Stimulated activated CD8-positive, alpha-beta memory T cell treated with anti-CD3 and anti-CD28 coated beads, Interleukin-4, amount 100 ng/mL, for 1 hour (primary cell): ENCODE measurements at regions not wholly inside any gene's neighbourhood (a gene's known extent, or its start where the extent isn't known, plus 50 kb on each side); places are given as distances from the start of the nearest gene placed in this dataset.
"Not testable (repeated sequence)": the region's sequence is repeated elsewhere in the genome, so short reads cannot be mapped to it uniquely, and the experiment has no call there.

Experiments
- DNase-seq, 2 donors: peaks; one replicate each; pipeline ENCODE4 v3.0.0-alpha.2; 2020; ENCODE audit warnings: low read depth in 2 of 2, low spot score in 1 of 2

DNA sequence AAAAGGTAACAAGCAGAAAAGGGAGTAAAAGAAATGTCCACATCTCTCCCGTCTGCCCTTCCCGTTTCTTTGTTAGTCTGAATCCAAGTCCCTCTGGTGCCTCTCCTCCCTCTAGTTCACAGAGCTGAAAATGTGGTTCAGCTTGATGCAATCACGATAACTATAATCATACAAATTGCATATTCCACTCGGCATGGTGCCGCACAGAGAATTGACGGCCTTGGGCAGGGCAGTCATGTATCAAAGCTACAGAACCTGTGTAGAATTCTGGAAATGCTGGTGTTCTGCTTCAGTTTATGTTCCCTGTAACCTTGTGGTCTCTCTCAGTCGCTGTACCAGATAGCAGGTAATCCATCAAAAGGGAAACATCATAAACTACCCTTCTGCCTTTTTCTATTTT lies 562.9 kb upstream of the CBLB start:
- DNase-seq = no peak

DNA sequence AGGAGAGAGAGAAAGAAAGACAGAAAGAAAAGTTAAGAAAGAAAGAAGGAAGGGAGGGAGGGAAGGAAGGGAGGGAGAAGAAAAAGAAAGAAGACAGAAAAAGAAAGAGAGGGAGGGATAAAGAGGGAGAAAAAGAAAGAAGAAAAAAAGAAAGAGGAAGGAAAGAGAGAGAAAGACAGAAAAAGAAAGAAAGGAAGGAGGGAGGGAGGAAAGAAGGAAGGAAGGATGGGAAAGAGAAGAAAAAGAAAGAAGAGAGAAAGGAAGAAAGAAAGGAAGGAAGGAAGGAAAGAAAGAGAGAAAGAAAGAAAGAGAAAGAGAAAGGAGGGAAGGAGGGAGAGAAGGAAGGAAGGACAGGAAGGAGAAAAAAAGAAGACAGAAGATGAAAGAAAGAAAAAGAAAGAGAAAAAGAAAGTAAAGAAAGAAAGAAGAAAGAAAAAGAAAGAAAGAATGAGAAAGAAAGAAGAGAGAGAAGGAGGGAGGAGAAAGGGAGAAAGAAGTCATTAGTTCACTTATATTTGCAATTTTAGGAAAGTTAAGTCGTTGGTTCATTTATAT lies 567.2 kb upstream of the CBLB start:
- no peak for DNase-seq

DNA sequence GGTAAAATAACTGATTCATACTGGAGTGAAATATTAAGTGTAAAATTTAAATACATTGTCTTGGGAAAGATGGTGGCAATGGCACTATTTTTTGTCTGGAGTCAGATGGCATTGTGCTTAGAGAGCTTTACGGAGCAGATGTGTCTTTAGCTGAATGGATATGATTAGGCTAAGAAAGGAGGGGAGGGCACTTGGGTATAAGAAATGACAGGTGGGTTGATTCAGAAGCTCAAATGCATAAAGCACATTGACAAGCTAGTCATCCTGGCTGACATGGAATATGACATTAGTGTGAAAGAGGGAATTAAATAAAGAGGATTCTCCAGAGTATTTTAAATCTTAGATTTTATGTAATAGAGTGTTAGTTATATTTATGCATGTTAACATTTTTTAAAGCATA lies 570.1 kb upstream of the CBLB start:
- DNase-seq = no peak

DNA sequence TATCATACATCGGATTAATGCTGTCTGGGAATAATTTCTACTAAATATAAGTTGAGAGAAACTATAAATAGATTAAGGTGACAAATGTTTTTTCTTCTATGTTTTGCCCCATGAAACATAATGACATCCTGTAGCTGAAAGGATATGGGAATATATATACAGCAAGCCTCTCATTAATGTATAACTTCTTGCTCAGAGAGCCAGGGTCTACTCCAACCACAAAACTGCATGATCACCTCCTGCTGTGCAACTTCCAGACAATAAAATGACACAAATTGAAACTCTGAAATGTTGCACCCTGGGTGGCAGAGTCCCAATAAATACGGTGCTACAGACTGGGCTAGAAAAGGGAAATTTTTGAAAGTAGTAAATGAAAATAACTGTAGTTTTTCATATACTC lies 571.9 kb upstream of the CBLB start:
- DNase-seq = no peak

DNA sequence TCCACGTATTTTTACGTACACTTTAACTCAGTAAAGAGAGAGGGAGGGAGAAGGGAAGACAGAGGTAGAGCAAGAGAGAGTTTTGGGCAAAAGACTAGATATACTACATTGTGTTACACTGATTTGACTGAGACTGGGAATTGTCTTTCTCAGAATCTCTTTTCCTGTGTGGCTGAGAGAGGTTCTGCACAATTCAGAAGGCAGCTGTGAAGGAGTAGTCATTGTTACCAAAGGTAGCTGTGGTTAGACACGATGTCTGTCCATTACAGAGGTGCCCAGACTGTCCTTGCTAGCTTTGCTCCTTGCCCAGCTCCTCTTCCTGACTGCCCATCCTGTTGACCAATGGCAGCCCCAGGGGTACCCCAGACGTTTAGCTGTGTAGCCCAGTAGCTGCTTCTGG lies 577.5 kb upstream of the CBLB start:
- no peak for DNase-seq

DNA sequence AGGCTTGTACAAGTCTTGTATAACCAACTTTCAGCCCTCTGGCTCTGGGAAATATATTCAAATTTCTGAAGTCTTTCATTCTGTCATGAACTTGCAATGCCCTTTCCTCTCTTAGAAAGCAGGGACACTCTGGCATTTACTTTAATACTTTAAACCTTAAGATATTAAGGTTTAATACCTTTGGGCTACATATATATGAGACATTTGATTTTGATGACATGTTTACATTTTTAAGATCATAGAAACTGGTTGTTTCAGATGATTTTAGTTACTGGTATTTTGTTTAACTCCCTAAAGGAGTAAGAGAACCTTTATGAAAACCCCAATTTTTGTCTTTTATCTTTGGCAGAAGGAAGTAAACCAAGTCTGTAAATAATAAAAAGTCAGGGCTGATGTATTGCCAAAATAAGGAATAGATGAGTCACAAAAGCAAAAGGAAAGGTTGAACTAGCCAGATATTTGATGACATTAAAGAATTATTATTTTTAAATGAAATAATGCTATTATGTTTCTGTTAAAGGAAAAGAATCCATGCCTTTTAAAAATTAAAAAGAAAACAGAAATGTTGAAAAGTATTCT lies 579.0 kb upstream of the CBLB start:
- DNase-seq = no peak

DNA sequence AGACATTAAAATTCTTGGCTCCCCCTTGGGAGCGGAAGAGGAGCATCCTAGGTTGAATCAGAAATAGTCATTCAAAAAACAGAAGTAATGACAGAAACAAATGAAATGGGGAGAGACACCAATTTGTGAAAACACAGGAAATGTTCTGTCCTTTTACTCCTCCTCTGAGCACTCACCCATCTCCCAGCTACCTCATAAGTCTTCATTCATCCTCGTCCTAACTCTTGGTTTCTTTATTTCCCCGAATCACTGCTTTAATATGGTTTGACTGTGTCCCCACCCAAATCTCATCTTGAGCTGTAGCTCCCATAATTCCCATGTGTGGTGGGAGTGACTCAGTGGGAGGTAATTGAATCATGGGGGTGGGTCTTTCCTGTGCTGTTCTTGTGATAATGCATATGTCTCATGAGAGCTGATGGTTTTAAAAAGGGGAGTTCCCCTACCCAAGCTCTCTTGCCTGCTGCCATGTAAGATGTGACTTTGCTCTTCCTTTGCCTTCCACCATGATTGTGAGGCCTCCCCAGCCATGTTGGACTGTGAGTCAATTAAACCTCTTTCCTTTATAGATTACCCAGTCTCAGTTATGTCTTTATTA lies 579.7 kb upstream of the CBLB start:
- DNase-seq = not testable (repeated sequence)

DNA sequence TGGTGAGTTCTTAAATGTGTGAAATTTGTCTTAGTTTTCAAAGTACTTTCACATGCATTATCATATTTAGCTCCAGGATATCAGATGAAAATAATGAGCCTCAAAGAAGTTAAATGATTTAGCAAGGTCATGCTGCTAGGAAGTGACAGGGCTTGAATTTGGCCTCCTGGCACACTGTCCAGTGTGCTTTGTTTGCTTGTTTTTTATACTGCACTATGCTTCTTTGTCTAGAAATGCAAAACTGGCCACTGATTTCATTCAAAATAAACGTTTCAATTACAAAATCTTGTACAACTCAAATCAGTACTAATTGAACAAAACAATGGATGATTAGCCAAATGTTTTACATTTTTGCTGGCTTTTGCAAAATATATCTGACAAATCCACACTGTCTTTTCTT lies 583.3 kb upstream of the CBLB start:
- DNase-seq = no peak

DNA sequence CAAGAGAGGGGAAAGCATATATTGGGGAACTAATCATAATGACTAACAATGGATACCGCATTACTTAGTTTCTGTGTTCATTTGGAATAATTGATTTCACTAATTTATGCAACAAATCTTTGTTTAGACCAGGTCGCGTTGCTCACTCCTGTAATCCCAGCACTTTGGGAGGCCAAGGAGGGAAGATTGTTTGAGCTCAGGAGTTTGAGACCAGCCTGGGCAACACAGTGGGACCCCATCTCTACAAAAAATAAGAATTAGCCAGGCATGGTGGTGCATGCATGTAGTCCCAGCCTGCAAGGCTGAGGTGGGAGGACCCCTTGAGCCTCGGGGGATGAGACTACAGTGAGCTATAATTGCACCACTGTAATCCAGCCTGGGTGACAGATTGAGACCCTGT lies 585.7 kb upstream of the CBLB start:
- DNase-seq = no peak

DNA sequence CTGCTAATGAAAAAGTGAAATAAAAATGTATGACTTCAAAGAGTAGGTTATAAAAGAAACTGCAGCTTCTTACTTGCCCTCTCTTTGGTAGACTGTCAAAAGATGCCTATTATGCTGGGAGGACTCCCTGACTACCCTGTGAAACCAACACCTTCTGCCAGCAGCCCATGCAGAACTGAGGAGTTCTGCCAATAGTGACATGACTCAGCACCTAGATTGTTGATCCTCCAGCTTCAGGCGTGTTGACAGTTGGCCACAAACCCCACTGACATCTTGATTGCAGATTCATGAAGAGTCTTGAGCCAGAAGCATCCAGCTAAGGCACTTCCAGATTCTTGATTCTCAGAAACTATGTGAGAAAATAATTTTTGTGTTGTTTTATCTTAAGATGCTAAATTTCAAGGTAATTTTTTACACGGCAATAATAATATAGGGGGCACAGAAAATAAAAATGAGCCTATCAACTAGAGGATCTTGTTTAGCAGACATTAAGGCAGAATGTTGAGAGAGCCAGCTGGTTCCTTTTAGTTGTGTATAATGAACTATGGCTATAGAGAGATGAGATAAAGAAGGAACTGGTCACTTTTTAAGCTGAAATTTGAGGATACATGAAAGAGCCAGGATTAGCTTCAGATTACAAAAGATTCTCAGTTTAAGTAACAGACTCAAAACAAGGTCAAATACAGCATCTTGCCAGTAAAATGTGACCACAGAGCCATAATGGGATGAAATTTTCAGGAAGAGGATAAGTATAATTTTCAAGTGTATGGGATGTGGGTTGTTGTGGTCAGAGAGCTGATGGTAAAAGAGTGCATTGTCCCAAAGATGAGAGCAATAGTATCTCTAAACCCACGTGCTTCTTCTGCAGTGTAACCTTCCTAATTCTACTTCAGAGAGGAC lies 588.7 kb upstream of the CBLB start:
- no peak for DNase-seq

DNA sequence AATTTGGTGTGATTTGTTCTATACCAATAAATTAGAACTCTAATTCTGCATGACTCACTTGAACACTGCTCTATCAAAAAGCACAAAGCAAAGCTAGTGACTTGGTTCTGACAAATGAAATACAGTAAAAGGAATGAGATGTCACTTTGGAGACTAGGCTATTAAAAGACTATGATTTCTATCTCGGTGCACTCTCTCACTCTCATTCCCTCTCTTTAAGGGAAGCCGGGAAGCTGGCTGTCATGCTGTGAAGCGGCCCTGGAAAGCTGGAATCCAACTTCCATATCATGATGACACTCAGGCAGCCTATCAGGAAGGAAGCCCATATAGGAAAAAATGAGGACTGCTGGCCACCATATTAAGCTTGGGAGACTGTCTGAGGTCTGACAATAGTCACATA lies 590.1 kb upstream of the CBLB start:
- DNase-seq = no peak

DNA sequence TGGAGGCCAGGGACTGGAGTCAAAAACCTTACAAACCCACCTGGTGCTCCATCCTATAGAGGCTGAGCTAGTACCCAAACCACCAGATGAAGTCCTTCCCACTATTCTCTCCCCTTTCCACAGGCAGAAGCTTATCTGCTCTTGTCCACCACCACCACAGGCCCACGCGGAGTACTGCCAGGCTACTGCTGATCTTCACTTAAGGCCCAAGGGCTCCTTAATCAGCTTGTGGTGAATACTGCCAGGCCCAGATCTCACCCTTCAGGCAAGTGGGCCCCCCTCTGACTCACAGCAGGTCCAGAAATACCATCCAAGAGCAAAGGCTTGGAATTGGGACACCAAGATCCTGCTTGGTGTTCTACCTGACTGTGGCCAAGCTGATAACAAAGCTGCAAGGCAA lies 598.1 kb upstream of the CBLB start:
- no peak for DNase-seq

DNA sequence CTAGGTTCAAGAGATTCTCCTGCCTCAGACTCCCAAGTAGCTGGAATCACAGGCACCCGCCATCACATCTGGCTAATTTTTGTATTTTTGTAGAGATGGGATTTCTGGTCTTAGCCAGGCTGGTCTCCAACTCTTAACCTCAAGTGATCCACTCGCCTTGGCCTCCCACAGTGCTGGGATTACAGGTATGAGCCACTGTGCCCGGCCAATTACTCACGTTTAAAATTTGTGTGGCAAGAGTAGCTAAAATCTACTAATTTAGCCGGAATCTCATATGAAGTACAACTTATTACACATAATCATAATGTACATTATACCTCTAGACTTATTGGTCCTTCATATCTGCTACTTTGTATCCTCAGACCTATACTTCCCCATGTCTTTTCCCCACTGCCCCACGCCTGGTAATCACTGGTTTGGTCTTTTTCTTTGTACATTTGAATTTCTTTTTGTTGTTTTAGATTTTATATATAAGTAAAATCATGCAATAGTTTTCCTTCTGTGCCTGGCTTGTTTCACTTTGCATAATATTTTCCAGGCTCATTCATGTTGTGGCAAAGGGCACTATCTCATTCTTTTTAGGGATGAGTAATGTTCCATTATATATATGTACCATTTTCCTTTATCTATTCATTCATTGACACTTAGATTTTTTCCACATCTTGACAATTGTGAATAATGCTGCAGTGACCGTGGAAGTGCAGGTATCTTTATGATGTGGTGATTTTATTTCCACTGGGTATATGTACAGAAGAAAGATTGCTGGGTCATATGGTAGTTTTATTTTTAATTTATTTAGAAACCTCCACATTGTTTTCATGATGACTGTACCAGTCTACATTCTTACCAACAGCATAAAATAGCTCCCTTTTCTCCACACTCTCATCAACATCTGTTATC lies 605.0 kb upstream of the CBLB start:
- no peak for DNase-seq

DNA sequence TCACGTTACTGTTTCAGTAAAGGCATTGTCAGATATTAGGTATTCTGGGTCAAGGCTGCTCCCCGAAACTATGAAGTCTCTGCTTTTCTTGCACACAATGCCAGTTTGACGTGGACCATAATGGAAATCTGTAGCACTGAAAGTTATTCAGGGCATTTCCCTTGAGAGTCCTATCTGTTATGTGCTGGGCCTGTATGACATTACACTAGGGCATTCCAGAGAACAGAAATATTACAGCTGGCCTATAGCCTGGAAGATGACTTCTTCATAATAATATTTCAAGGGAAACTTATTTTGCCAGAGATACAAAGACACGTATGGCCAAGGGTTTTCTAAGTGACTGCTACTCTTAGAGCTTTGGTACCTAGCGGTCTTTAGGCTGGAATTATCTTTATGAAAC lies 613.6 kb upstream of the CBLB start:
- DNase-seq = no peak

DNA sequence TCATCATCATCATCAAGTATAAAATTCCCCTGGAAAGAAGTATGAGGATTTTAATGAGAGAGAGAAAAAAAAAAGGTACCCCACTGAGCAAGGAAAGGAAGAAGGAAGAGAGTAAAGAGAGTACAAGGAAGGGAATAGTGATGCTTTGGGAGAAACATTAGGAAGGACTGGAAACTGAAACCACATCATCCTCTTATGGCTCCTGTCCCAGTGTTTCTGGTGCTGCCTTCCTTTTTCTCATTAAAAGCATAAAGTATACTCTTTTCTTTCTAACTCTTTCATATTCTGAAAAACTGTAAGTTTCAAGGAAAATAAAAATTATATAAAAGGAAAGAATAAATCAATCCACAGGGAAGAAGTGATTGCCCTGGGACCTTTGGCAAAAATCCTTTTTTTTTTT lies 616.4 kb upstream of the CBLB start:
- no peak for DNase-seq

DNA sequence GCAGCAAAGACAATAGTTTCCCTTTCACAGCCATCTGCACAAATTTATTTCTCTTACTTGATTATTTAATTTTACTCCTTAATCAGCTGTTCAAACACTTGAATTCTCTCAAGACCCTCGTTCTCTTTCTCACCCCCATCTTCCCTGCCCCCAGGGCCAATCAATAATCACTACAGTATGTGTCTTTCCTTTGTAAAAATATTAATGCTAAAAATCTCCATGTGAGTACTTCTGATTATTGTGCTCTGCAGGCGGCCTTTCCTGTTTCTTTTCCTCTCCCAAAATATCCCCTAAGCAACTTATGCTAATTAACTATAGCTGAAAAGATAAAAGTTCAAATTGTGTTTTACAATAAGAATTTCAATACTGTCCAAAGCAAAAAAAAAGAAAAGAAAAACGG lies 617.0 kb upstream of the CBLB start:
- no peak for DNase-seq

DNA sequence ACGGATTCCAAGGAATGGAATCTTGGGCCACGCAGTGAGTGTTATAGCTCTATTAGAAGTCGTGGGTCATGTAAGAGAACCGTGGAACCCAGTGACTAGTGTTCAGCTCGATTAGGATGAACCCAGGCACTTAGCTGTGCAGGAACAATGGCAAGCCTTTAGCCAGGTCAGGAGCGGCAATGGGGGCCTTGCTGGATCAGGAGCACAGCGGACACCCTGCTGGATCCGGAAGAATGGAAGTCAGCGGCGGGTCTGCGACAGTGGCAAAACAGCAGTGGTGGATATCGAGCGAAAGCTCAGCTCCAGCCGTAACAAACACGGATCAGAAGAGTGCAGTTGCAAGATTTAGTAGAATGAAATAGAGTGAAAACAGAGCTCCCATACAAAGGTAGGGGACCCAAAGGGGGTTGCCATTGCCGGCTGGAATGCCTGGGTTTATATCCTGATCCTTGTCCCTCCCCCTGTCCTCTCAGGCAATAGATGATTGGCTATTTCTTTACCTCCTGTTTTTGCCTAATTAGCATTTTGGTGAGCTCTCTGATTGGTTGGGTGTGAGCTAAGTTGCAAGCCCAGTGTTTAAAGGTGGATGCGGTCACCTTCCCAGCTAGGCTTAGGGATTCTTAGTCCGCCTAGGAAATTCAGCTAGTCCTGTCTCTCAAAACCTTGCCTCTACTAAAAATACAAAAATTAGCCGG lies 618.3 kb upstream of the CBLB start:
- not testable (repeated sequence) for DNase-seq

DNA sequence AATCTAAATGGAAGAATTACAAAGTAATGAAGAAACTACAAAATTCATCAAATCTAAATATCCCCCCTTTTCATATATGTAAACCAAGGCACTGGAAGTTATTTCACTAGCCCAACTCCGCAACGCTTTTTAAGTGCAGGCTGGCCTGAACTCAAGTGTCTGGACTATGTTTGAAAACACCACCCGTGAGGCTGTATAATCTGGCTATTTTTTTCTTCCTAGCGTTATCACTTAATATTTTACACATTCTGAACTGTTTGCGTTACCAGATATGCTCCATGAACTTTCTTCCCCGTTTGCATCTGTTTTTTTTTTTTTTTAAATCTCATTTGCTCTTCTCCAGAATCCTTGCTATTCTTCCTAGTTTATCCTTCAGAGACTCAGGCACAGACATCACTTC lies 619.5 kb upstream of the CBLB start:
- no peak for DNase-seq

DNA sequence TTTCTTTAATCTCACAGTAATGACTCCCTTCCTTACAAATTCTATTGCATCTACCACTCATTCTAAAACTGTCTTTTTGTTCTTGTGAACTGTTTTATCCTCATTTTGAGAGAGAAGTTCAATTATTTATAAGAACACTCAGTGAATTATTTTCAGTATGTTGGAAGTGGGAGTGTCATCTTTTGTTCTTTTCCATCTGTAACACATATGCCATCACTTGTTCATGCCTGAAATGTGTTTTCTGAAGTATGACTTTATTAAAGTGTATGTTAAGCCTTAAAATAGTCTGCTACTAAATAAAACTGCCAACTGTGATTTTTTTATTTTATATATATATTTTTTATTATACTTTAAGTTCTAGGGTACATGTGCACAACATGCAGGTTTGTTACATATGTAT lies 623.0 kb upstream of the CBLB start:
- DNase-seq = no peak

DNA sequence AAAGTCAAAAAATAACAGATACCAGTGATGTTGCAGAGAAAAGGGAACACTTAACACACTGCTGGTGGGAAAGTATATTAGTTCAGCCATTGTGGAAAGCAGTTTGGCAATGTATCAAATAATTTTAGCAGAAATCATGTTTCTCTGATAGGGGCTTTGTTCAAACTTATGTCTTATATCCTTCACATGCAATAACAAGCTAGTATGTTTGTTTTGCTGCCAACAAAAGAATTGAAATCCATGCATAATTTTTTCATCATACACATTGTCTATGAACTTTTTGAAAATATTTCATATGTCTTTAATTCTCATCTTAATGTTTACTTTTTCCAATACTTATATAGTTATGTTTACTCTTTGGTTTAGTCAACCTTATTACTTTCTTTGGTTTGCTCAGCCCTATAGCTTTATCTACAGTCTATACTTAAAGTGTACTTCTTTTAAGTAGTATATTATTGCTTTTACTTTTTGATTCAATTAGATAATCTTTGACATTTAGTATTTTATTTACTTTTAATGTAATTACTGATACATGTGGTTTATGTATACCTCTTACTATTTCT lies 639.6 kb upstream of the CBLB start:
- no peak for DNase-seq
